HG02759 (cell line): ENCODE measurements at regions not wholly inside any gene's neighbourhood (a gene's known extent, or its start where the extent isn't known, plus 50 kb on each side); places are given as distances from the start of the nearest gene placed in this dataset.

Source experiments
- ATAC-seq: cut with Tn5 transposase; IDR thresholded peaks from one replicate; pipeline ENCODE4 v1.9.1; 2021; ENCODE audit warnings: mild to moderate bottlenecking, moderate library complexity; ENCODE audit not compliant: unreplicated experiment

DNA sequence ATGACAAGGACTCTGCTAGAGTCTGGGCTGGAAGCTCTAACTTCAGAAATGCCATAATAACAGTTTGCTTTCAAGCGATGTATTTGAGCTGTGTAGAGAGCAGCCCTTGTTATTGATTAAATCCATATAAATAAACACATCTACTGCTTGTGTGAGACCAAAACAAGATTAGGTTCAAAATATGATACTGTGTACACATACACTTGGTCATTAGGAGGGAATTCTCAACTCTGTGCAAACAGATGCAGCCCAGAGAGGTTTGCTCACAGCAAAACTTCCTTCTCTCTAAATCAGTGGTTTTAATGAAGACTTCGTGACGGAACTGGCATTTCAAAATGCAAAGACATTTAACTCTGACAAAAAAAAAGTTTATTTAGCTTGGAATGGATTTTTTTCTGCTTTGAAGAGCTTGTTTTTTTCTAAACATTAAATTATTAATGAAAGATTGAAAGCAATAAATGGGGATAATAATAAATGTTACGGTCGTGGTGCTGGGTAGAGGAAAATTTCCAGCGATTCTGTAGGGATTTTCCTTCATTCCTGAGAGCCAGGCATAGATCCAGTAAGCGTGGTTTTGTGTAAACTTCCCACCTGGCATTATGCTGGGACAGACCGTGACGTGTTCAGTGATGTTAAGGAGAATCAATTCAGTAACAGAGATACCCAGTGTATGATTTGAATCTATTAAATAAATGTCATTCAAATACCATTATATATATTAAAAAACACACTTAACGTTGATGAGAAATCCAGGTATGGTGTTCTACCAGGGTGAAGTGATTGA is 213.7 kb downstream of the TEX29 start:
- ATAC-seq, result no peak

GRCh38 chr13:111534751-111535522 is 214.5 kb downstream of the TEX29 start:
- ATAC-seq, result no peak

DNA sequence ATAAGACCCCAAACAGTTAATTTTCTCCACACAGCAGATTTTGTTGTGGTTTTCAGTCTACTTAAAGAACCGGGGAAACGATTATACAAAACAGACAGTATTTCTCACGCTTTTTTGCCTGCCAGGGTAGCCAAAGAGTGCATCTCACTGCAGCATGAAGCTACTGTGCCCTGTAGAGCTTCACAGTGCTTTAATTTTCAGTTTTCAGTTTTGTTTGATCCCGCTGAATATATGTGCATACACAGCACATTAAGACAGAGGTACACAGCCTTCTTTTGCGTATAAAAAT is 215.0 kb downstream of the TEX29 start:
- ATAC-seq, result no peak

GRCh38 chr13:111536075-111536642 is 215.7 kb downstream of the TEX29 start:
- no peak for ATAC-seq

DNA sequence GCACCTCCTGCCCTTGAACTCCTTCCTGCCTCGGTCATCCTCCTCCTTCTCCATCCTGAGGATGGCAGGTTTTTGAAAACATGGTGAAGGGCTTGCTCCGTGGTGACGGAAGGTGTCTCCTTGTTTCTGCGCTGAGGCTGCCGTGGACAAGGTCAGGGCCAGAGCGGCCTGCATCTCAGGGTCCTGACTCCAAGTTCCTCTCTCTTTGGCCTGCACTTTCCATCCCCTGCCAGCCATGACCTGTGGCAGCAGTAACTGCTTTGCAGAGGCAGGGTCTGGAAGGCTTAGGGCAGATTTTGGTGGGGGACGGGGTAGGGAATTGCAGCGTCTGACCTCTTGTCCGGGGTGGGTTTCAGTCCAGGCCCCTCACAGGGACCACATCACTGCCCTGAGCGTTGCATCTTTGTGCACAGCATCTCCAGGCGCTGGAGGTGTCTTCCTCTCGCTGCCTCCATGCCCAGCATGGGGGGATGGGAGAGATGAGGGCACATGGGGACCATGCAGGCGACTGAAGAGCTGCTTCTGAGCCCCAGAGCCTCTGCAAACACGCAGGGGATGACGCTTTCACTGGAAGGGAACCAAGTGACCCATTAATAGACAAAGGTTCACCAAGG is 216.8 kb downstream of the TEX29 start:
- no peak for ATAC-seq

DNA sequence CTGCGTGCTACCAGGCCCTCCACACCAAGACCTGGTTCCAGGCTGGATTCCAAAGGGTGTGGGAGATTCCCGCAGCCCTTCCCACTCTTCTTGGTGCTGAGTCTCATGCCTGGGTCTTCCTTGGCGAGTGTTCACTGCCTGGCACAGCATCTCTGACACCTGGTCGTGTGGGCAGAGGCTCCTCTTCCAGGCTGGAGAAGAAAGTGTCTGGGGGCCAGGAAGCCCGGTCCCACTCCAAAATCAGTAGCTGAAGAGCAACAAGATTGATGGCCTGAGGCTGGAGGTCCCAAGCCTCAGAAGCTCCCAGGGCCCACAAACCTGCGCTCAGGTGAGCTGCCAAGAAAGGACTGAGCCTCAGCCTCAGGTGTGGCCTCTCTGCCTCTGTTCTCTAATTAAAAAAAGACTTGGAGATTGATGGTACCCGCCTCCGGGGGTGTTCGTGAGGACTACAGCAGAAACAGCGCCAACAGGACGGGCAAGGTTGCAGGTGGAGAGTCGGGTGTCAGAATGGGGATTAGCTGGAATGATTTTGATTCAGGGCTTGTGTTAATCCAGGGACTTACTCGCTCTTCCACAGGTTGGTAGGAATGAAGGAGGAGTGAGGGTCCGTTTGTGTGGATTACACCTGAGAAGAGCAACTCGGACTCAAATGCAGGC is 217.5 kb downstream of the TEX29 start:
- ATAC-seq, result no peak

DNA sequence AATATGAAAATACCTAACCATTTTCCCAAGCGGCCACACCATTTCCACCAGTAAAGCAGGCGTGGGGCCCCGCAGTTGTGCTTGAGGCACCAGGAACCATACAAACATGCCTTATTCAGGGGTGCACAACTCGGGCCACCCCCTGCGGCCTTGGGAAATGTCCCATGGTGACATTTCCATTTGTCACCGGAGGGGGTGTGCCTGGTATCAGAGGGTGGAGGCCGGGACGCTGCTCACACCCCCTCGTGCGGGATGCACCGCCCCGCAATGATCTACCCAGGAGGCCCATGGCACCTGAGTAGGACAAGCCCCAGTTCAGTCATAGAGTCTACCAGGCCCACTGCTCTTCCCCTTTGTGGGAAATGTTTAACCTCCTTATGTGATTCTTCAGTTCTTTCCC is 218.8 kb downstream of the TEX29 start:
- ATAC-seq, result no peak

DNA sequence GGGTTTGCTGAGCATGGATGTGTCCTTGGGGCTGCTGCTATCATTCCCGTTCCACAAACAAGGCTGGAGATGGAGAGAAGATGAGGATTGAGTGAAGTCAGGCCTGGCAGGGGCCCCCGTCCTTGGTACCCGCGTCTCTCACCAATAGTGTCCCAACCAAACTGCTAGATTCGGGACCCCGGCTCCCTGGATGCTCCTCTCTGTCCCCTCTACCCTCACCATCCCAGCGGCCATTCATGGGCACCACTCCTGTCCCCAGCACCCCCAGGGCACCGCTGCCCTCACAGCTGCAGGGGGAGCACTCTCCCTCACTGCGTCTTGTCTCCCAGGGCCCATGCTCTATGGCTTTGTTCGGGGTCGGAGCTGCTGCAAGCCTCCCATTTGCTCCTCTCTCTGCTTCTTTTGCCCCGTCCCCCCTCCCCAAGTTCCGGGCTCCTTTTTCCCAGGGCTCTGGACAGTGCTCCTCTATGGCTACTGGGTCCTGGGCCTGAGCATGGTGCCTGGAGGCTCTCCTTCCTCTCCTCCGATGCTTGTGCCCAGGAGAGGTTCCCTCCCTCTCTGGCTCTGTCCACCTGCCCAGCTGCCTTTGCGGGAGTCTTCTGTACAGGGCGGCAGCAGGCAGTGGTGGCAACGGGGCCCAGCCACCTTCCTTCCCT is 219.5 kb downstream of the TEX29 start:
- no peak for ATAC-seq

DNA sequence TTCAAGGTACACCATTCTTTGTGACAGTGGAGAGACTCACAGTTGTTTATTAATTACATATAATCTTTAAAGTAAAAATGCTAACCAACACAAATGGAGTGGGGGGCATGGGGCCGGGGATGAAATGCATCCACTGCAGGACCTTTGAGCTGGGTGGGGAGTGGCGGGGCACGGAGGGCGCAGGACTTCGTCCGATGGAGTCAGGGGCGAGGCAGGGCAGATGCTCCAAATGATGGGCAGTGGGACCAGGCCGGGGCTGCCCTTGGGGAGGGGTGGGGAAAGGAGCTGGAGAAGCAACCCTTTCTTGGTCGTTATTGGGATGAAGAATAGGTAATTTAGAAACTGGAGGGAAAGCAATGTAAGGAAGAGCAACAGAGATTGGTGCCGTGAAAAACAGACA is 220.0 kb downstream of the TEX29 start:
- ATAC-seq, result no peak

DNA sequence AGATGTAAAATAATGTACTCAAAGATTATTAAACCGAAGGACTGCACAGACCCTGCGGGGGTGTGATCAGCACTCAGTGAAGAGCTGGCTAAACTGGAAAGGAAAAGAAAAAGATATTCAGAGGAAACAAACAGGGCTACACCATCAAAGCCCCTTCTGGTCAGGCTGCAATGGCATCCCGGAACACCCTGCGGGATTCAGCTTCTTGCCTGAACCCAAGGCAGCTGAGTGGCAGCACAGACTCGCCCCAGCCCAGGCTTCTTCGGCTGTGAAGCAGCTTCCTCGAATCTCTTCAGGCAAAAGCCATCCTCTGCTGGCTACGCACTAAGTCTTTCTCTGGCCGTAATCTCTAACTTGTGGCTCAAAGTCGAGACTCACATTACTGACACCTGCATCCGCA is 220.9 kb downstream of the TEX29 start:
- no peak for ATAC-seq

DNA sequence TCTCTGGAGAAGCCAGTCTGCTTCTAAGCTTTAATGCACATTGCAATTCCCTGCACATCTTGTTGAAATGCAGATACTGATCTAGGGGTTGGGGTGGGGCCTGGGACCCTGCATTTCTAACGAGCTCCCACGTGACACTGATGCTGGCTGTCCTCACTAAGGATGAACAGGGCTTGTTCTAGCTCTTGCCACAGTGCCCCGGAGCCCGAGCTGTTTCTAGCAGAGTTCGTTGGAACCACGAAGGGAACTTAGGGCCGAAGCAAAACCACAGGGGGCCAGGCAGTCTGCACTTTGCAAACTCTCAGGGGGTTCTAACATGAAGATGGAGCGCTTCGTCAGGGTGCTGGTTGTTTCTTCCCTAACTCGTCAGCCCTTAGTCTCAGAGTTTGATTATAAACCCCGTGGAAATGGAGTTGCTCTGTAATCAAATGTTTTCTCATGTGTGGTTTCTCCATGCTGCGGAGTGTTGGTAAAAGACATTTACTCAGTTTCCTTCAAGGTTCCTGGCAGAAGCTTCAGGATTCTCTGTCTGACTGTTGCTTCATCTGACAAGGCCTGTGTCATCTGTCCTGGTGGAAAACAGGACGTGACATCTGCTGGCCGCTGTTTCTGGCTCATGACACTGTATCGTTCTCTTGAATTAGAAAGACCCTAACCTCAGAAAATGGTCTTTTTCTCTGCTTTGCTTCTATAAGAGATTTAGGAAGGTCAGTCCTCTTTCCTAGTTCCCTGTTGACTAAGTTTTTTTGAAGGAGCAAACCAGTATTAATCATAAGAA is 221.5 kb downstream of the TEX29 start:
- no peak for ATAC-seq

DNA sequence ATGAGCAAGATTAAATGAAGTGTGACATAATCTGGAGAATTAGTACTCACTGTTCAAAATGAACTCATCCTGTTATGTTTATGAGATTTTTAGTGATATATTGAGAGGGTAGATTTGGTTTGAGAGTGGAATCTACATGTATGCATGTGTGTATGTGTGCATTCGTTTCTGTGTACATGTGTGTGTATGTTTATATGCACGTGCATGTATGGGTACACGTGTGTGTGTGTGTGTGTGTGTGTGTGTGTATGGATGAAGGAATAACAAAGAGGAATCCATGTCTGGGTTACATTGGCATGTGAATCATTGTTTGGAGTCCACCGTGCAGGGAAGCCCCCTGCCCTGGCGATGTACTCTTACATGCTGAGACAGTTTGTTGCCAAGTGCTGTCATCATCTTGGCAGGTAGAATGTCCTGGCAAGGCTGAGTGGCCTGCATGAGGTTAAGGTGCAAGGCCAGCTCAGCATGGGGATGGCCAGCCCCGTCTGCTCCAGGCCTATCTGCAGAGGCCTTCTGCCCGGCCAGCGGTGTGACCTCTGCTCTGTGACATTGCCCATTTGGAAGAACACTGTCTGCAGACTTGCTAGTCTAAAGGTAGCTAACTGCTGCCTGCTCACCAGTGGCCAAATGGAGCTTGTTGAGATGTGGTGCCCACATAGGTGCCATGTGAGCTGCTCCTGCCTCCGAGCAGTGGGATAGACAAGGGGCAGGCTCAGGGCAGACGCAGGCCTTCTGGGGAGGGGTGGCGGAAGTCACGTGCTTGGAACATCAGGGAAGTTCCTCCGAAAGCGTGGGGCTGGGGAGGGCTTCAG is 222.3 kb downstream of the TEX29 start:
- ATAC-seq, result no peak

DNA sequence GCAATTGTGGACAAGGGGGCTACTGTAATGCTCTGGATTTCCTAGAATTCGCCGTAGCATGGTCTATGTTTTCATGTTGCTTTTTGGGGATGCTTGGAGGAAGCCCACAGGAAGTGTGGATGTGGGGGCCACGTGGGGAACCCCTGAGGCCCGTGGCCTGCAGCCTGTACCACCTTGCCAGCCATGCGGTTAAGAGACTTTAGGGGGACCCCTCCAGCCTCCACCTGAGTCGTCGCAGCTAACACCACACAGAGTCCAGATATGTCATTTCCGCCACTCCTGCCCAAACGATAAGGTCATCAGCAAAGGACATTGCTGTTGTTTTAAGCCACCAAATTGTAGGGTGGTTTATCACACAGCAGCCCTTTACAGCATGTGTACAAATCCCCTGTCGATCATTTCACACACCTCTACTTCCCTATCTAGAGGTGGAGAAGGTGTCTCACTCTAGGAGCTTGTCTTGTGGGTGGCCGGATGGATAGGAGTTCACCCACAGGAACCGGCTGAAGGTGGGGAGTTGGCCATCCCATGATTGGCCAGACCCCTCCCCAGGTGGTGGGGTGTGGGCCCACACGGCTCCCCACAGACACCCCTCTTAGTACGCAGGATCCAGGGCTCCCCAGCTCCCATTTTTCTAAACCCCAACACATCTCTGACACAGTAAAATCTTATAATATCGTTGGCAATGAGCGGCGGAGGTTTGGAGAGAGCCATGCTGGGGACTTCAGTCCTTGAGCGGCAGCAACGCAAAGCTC is 226.7 kb downstream of the TEX29 start:
- ATAC-seq, result no peak

DNA sequence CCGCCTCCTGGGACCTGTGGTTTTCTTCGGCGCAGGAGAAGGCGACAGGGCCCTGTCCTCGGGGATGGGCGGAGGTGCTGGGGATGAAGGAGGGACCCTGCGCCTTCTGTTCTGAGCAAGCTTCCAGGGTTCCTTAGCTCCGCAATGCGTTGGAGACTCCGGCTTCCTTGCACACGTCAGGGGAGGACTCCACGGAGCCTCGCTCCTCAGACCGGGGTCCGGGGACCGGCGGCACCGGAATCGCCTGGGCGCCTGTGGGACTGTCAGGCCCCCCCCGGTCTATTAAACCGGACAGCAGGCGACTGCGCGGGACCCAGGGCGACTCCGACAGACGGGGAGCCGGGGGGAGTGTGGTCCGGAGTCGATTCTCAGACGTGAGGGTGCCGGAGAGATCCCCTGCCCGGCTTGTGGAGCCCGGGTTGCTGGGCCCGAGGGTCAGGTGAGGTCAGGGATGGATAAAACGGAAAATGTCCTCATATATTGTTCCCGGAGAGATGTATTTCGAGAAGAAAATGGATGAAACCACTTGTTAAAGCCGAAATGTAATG is 227.4 kb downstream of the TEX29 start:
- ATAC-seq, result no peak

DNA sequence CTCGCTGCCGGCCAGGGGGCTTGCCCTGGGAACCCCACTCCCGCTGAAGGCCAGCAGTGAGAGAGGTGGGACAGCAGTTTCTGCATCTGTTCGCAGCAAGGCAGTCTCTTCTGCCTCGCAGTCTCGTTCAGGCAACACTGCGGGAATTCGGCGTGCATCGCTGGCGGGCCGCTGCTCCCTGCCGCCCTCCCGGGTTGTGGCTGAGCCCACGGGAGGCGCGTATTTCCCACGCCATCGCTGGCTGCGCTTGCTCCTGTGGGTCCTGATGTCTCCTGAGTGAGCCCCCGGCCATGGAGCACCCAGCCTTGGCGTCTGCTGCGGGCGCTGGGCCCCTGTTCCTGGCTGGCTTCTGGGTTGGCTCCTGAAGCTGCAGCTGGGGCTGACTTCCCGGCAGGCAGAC is 227.9 kb downstream of the TEX29 start:
- no peak for ATAC-seq

DNA sequence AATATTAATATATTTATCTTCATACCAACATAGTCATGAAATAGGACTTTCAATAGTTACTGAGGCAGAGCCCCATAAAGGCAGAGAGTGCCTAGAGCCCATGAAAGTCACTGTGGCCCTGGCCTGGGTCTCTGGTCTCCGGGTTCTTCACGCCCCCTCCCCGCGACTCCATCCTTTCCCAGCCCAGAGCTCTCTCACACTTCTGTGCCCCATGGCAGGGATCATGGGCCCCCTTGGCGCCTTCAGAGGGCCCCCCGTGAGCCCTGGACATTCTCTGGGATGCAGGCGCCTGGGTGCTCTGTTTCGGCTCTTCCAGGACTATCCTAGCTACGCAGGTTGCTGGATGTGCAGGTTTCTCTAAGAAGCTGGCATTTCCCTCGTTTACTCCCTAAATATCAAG is 228.4 kb downstream of the TEX29 start:
- no peak for ATAC-seq

- ATAC-seq, result no peak
Observed at GRCh38 chr13:111549464-111549863, 229.0 kb downstream of the TEX29 start.

DNA sequence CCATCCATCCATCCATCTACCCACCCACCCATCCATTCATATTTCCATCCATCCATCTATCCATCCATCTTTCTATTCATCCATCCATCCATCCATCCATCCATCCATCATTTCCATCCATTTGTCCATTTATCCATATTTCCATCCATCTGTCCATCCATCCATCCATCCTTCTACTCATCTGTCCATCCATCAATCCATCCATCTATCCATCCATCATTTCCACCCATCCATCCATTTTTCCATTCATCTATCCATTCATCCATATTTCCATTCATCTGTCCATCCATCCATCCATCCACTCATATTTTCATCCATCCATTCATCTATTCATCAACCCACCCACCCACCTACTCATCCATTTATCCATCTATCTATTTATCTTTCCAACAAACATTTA is 229.6 kb downstream of the TEX29 start:
- ATAC-seq, result no peak
